GM20431 (cell line): ENCODE measurements at regions not wholly inside any gene's neighbourhood (a gene's known extent, or its start where the extent isn't known, plus 50 kb on each side); places are given as distances from the start of the nearest gene placed in this dataset.
"Not testable (repeated sequence)": the region's sequence is repeated elsewhere in the genome, so short reads cannot be mapped to it uniquely, and the experiment has no call there.

Experiments used
- in situ Hi-C: fragments of 300-500 bp; cut with MseI, MboI; formaldehyde crosslinking; loops from one replicate; pipeline ENCODE4 v1.15.0; 2020; ENCODE audit warnings: low sequenced_read_pairs; ENCODE audit not compliant: unreplicated experiment

DNA sequence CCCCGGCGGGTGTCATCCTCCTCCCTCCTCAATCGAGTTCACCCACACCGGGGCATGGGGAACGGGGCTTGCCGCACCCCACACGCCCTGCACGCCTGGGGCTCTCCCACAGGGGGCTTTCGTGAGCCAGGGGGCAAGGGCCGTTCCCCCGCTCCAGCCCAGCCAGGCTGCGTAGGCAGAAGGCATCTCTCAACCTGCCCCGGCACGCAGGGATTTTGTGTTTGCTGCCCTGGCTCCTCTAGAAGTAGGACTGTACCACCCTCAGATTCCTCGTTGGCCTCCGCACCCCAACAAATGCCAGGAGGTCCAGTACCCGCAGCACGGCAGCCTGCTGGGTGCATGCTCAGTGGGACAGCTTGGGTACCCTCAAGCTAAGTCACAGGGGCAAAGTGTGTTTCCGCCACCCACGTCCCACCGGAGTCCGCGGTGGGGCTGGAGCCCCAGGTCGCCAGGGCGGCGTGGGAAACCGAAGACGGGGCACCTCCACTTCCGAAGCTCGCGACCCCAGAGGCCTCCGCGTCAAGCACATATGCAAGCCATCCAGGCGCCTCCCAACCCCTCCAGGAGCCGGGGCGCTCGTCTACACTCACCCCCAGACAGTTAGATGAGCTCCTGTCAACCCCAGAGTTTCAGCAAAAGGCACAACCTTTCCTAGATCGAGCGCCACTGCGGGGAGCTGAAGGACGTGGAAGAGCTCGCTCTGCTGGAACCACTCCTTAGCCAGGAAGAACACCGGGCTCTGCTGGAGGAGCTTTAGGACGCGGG, 1495.7 kb upstream of the DEFB115 start:
- in situ Hi-C loops: not testable (repeated sequence)

DNA sequence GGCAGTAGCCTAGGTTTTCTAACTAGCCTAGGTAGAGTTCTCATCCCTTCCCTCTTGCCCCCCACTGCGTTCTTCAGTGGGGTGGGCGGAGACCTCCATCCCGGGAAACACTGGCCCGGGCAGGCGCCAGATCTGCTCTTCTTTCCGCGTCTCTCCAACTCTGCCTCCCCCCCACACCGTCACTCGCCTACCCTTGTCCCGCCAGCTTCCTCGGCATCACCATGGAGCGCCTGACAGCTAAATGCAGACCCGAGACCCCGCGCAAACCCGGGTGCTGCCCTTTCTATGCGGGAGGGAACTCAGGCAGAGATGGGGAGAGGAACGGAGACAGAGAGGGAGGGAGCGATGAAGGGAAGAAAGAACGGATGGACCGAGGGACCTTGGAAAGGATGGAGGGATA, 1494.8 kb upstream of the DEFB115 start:
- in situ Hi-C loops: no loop called here

DNA sequence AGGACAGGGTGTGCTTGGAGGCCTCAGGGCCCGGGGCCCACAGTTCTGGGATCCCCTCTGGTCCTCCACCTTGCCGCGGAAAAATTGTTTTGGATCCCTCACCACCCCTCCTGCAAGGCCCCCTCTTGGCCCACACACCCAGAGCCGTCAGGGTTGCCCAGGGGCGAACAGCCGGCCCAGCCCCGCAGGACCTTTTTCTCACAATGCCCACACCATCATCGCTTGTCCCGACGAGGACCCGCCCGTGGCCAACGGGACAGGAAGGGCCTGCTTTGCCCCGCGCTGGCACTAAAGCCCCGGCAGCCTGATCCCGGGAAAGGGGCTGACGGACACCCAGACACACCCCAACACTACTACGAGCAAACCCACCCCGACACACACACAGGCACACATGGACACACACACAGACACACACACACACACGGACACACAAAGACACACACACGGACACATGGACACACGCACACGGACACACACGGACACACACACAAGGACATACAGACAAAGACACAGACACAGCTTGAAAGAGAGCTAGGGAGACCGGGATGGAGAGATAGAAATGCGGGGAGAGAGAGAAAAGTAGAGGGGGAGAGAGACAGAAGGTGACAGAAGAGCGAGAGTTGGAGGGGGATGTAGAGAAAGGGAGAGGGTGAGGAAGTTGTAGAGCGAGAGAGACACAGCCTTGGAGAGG, 1493.5 kb upstream of the DEFB115 start:
- in situ Hi-C loops: no loop called here

DNA sequence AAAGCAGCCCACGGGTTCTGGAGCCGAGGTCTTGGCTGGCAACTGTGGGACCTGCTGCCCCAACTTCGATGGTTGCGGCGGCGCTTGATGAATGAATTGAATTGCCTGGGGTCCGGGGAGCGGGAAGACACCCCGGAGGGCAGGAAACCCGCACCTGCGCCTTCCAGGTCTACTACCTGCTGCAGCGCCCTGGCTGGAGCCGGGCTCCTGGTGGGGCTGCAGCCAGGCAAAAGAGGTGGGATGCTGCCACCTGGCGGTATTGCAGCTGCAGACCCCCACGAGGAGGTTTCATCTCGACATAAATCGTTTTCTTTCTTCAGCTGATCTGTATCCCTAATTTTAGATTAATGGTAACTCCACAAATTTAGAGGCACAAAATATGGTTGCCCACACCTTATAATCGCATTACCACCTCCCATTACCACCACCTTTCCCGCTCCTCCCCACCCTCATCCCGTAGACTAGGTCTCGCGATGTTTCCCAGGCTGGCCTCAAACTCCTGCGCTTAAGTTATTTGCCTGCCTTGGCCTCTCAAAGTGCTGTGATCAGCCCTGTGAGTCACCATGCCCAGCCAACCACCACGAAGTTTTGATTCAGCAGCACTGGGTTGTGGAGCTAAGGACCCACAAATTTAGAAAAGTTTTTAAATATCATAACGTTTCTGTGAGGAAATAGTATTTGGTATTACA, 1492.4 kb upstream of the DEFB115 start:
- in situ Hi-C loops: not testable (repeated sequence)

DNA sequence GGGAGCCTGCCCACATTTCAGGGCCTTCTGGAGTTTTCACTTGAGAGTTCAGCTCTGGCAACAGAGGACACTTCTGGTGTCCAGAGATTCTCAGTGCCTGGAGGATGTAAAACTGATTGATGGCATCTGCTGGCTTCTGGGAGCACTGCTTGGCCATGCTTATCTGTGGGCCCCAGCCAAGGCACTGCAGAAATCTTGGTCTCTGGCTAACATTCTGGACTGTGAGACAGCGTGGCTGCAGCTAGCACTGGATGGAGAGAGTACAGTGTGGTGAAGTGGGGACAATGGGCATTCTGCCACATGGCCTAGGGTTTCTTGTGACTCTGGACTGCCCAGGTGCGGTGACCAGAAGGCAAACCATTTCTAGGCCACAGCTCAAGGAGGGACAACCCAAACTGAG, 1479.4 kb upstream of the DEFB115 start:
- in situ Hi-C loops: not testable (repeated sequence)

DNA sequence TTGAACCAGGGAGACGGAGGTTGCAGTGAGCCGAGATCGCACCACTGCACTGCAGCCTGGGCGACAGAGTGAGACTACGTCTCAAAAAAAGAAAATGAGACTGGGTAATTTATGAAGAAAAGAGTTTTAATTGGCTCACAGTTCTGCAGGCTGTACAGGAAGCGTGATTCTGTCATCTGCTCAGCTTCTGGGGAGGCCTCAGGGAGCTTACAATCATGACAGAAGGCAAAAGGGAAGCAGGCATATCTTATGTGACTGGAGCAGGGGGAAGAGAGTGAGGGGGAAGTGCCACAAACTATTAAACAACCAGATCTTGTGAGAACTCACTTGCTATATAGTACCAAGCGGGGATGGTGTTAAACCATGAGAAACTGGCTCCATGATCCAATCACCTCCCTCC, 1476.2 kb upstream of the DEFB115 start:
- in situ Hi-C loops: not testable (repeated sequence)

DNA sequence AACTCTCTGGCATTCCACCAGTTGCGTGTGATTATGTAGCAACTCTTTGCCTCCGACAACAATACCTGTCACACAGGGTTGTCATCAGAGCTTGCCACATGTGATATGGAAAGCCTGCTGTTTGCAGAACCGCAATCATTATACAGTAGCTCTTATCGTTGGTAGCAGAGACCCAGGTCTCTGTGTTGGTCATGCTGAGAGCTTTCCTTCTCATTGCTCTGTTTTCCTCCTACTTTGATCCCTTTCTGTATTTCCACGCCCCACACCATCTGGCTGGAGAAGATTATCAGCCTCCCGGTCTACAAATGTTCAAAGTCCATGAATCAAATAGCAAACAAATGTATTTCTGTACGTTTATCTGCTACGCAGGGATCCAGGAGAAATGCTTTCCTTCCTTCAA, 1475.6 kb upstream of the DEFB115 start:
- in situ Hi-C loops: not testable (repeated sequence)

DNA sequence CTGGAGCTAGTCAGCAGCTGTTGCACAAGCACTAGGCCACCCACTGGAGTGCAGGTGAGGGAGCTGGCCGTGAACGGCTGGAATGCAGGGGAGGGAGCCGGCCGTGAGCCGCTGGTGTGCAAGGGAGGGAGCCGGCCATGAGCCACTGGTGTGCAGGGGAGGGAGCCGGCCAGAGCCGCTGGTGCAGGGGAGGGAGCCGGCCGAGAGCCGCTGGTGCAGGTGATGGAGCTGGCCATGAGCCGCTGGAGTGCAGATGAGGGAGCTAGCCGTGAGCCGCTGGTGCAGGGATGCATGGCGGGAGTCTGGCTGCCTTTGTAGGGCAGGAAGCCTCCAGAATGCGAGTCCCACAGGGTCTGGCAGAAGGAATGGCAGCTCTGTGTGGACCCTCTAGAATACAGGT, 1470.0 kb upstream of the DEFB115 start:
- in situ Hi-C loops: not testable (repeated sequence)

DNA sequence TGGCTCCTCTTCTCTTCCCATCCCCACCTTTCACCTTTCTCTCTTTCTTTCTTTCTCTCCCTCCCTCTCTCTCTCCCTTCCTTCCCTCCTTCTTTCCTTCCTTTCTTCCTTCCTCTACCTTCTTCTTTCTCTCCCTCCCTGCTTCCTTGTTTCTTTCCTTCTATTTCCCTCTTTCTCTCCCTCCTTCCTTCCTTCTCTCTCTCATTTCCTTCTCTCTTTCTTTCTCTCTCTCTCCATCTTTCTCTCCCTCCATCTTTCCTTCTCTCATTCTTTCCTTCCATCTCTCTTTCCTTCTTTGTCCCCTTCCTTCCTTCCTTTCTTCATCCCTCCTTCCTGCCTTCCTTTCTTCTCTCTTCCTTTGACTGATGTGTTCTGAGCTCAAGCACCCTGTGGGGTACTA, 1467.0 kb upstream of the DEFB115 start:
- in situ Hi-C loops: no loop called here

DNA sequence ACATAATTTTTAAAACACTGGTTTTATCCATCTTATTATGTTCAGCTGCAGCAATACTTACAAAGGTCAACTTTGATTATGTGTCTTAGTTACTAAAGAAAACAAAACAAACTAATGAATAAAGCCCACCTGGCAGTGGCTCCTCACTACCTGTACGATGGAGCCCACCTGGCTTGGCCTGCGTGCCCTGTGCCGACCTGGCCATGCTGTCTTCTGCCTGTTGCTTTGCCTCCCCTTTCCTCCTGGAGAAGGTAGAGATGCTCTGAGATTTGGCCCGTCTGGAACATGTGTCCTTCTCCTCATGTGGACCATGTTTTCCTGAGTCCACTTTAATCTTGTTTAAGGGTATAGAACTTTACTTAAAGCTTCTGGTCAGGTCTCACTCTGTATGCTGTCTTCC, 1426.0 kb upstream of the DEFB115 start:
- in situ Hi-C loops: not testable (repeated sequence)

DNA sequence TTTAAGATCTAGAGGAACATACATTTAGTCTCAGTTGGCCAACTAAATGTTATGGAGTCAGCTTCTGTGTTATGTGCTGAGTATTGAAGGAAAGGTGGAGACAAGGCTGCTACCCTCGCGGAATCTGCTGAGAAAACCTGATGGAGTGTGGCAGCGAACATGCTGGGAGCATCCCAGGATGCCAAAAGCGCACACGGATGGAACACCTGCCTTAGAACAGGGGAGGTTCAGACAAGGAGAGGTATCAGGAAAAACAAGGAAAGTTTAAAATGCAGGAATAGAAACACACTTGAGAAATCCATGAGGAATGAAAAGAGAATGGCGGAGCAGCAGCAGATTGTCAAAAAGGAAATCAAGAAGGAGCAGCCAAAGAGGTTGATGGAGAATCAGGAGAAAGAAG, 1389.5 kb upstream of the DEFB115 start:
- in situ Hi-C loops: not testable (repeated sequence)

DNA sequence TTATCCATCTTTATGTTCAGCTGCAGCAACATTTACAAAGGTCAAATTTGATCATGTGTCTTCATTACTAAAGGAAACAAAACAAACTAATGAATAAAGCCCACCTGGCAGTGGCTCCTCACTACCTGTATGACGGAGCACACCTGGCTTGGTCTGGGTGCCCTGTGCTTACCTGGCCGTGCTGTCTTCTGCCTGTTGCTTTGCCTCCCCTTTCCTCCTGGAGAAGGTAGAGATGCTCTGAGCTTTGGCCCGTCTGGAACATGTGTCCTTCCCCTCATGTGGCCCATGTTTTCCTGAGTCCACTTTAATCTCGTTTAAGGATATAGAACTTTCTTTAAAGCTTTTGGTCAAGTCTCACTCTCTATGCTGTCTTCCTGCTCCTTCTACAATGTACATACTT, 1388.8 kb upstream of the DEFB115 start:
- in situ Hi-C loops: not testable (repeated sequence)

DNA sequence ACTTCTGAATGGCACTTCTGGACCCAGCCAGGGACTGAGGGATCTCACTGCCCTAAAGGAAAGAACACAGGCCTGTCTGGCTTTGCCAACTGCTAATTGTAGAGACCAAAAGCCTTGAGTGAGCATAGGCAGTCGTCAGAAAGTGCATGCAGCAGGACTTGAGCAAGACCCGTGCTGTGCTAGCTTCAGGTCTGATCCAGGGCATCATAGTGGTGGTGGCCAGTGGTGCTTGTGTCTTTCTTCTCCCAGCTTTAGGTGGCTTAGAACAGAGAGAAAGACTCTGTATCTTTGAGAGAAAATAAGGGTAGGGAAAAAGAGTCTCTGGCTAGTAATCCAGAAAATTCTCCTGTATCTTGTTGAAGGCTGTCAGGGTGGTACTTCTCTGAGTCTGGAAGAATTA, 1385.6 kb upstream of the DEFB115 start:
- in situ Hi-C loops: not testable (repeated sequence)

DNA sequence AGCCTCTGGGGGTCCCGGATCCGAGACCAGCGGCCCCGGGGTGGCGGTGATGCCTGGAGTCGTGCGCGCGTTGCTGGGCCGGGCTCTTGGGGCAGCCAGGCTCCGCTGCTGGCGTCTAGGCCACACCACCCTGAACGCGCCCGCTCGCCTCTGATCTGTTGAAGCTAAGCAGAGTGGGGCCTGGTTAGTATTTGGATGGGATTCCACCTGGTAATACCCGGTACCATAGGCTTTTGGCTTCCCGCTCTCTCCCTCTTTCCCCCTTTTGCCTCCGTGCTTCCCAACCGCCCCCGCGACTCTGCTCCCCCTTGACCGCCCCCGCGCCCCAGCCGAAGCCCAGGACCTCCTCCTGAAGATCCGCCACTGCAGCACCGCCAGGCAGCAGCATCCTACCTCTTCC, 1383.5 kb upstream of the DEFB115 start:
- in situ Hi-C loops: no loop called here

DNA sequence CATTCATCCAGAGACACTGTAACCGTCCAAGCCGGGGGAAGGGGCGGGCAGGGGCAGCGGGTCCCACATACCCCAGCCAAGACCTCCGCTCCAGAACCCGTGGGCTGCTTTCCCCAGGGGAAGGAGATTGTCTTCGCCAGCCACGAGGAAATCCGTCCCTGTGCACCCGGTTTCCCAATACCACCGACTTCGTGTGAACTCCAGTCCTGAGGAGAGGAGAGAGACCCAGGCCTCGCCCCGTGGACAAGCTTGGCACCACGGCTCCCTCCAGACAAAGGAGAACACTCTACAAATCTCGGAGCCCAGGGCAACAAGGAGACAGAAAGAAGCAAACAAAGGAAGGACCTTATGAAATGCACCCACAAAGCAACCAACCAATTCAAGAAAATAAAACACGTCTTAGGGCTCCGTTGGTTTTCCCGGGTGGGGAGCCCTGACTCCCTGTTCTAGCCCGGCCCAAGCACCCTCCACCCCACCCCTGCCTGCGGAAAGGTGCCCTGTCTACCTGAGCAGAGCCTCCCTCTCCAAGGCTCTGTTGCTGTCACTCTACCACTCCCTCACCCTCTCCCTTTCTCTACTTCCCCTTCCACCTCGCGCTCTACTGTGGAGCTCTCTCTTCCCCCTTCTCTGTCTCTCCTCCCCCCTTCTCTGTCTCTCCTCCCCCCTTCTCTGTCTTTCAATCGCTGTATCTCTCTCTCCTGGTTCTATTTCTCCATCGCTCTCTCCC, 1382.8 kb upstream of the DEFB115 start:
- in situ Hi-C loops: loop anchor here (25.0 kb wide), 1 partner anchor 662 kb away; no protein-coding TSS in a partner anchor

DNA sequence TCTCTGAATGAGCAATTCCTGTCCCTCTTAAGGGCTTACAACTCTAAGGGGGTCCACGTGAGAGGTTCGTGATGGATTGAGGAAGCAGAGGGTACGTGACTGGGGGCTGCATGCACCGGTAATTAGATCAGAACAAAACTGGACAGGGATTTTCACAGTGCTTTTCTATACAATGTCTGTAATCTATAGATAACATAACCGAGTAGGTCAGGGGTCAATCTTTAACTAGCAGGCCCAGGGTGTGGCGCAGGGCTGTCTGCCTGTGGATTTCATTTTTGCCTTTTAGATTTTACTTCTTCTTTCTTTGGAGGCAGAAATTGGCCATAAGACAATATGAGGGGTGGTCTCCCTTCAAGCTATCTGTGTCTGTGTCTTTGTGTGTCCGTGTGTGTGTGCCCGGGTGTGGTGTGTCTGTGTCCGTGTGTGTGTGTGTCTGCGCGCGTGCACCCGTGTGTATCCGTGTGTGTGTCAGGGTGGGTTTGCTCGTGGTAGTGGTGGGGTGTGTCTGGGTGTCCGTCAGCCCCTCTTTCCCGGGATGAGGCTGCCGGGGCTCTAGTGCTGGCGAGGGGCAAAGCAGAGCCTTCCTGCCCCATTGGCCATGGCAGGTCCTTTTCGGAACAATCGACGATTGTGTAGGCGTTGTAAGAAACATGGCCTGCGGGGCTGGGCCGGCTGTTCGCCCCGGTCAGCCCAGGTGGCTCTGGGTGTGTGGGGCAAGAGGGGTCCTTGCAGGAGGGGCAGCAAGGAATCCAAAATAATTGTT, 1382.0 kb upstream of the DEFB115 start:
- in situ Hi-C loops: loop anchor here (25.0 kb wide), 1 partner anchor 663 kb away; no protein-coding TSS in a partner anchor

DNA sequence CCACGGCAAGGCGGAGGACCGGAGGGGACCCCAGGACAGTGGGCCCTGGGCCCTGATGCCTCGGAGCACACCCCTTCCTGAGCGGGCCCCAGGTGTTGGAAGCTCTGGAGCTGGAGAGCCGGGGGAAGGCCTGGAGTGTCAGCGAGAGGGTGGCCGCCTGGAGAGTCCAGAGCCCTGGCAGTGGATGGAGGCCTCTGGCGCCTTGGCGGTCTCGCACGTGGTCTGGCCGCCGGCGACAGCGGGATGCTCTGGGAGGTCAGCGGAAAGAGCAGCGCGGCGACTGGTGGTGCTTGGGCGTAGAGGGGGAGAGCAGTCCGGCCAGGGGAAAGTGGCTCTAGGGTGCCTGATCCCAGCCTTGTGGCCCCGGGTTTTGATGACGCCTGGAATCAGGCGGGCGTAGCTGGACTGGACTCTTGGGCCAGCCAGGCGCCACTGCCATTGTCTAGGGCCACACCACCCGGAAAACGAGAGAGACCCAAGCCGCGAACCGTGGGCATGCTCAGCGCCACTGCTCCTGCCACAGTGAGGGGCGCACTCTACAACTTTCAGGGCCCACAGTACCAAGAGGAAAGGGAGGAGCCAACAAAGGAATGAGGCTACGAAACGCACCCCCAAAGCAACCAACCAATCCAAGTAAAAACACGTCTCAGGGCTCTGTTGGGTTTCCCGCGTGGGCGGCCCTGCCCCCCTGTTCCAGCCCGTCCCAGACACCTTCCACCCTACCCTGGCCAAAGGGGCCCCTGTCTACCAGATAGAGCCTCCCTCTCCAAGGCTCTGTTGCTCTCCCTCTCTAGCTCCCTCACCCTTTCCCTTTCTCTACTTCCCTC, 1381.2 kb upstream of the DEFB115 start:
- in situ Hi-C loops: loop anchor here (25.0 kb wide), 1 partner anchor 664 kb away; no protein-coding TSS in a partner anchor

DNA sequence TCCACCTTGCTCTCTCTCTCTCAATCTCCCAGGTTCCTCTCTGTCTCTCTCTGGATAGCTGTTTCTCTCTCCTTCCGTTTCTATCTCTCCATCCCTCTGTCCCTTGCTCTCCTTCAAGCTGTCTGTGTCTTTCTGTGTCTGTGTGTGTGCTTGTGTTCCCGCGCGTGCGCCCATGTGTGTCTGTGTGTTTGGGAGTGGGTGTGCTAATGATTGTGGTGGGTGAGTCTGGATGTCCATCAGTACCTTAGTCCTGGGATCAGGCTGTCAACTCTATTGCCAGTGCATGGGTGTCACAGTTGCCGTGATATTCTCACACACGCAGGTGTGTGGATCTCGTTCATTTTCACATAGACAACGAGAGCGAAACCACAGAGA, 1380.6 kb upstream of the DEFB115 start:
- in situ Hi-C loops: loop anchor here (25.0 kb wide), 1 partner anchor 665 kb away; no protein-coding TSS in a partner anchor
